Adipocyte (in vitro differentiated cells): ENCODE measurements at regions not wholly inside any gene's neighbourhood (a gene's known extent, or its start where the extent isn't known, plus 50 kb on each side); places are given as distances from the start of the nearest gene placed in this dataset.
"Not testable (repeated sequence)": the region's sequence is repeated elsewhere in the genome, so short reads cannot be mapped to it uniquely, and the experiment has no call there.

Source experiments
- DNase-seq: peaks from one replicate; pipeline ENCODE4 v3.0.0-alpha.2; 2015; ENCODE audit warnings: low read depth
- H3K27me3 ChIP-seq: replicated peaks from 2 replicates; pipeline ENCODE4 v1.7.0; 2013; ENCODE audit warnings: mild to moderate bottlenecking, low read length, moderate library complexity; ENCODE audit not compliant: control insufficient read depth, insufficient read depth
- H3K36me3 ChIP-seq: 2 replicates; pipeline ENCODE4 v1.7.0; 2013; ENCODE audit warnings: low read length, mild to moderate bottlenecking, moderate library complexity; ENCODE audit not compliant: control insufficient read depth, insufficient read depth, severe bottlenecking
- H3K4me1 ChIP-seq: 2 replicates; pipeline ENCODE4 v1.7.0; 2013; ENCODE audit warnings: mild to moderate bottlenecking, low read length, moderate library complexity; ENCODE audit not compliant: control insufficient read depth, insufficient read depth
- H3K4me3 ChIP-seq: 2 replicates; pipeline ENCODE4 v1.7.0; 2013; ENCODE audit warnings: mild to moderate bottlenecking, low read length, moderate library complexity
- H3K9ac ChIP-seq: 2 replicates; pipeline ENCODE4 v1.7.0; 2013; ENCODE audit warnings: mild to moderate bottlenecking, low read length, moderate library complexity
- H3K9me3 ChIP-seq: 2 replicates; pipeline ENCODE4 v1.7.0; 2013; ENCODE audit warnings: mild to moderate bottlenecking, low read length, moderate library complexity; ENCODE audit not compliant: control insufficient read depth

DNA sequence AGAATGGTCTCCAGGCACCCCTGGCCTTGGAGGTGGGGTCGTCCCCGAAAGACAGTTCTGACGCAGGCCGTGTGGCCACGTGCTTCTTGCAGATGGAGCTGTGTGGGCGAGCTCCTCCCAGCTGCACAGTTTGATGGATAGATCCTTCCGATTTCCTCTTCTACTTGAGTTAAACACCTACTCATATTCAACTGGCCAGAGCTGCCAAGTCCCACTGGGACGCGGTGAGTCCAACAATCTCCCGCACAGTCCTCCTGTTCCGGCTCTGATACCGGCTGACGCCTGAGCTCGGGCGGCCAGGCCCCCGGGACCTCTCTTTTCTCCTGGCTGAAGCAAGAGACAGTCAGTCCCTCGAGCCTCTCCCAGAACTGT lies 57.9 kb upstream of the DACT2 start:
- Histone ChIP-seq H3K27me3 (no peaks in the 10 kb centered on the region), H3K4me1 (peaks cover 11% of the 10 kb centered on the region), H3K36me3 (no peaks in the 10 kb centered on the region), H3K4me3 (peak overlapping the region; percentile 22), H3K9ac (peak overlapping the region; percentile 32), H3K9me3 (no peaks in the 10 kb centered on the region)
- DNase-seq: no peak

GRCh38 chr6:168377856-168378832 lies 58.6 kb upstream of the DACT2 start:
- H3K27me3 ChIP-seq: no peaks in the 10 kb centered on the region
- DNase-seq: no peak
- H3K4me3 ChIP-seq: peak overlapping the region; percentile 22
- H3K36me3 ChIP-seq: no peaks in the 10 kb centered on the region
- H3K9me3 ChIP-seq: no peaks in the 10 kb centered on the region
- peak overlapping the region; percentile 32 for H3K9ac ChIP-seq
- H3K4me1 ChIP-seq: peaks cover 11% of the 10 kb centered on the region

GRCh38 chr6:168379579-168379978 lies 60.0 kb upstream of the DACT2 start:
- DNase-seq, H3K27me3 ChIP-seq, H3K4me3 ChIP-seq, H3K9me3 ChIP-seq, H3K36me3 ChIP-seq, H3K9ac ChIP-seq: not testable (repeated sequence)
- H3K4me1 ChIP-seq: peaks cover 22% of the 10 kb centered on the region

GRCh38 chr6:168380166-168380955 lies 60.6 kb upstream of the SMOC2 start:
- H3K27me3 ChIP-seq, H3K4me3 ChIP-seq, H3K9me3 ChIP-seq, H3K36me3 ChIP-seq, H3K9ac ChIP-seq, DNase-seq: not testable (repeated sequence)
- H3K4me1 ChIP-seq: peaks cover 30% of the 10 kb centered on the region

GRCh38 chr6:168380956-168381605 lies 59.9 kb upstream of the SMOC2 start:
- no peak overlapping the region for H3K9ac ChIP-seq
- DNase-seq: no peak
- H3K4me3 ChIP-seq: no peak overlapping the region
- no peaks in the 10 kb centered on the region for H3K9me3 ChIP-seq
- peaks cover 37% of the 10 kb centered on the region for H3K4me1 ChIP-seq
- H3K27me3 ChIP-seq: no peaks in the 10 kb centered on the region
- no peaks in the 10 kb centered on the region for H3K36me3 ChIP-seq

GRCh38 chr6:168381726-168382458 lies 59.1 kb upstream of the SMOC2 start:
- H3K4me1 ChIP-seq: peaks cover 37% of the 10 kb centered on the region
- H3K4me3 ChIP-seq: no peak overlapping the region
- no peak overlapping the region for H3K9ac ChIP-seq
- no peaks in the 10 kb centered on the region for H3K9me3 ChIP-seq
- no peaks in the 10 kb centered on the region for H3K36me3 ChIP-seq
- no peak for DNase-seq
- no peaks in the 10 kb centered on the region for H3K27me3 ChIP-seq

DNA sequence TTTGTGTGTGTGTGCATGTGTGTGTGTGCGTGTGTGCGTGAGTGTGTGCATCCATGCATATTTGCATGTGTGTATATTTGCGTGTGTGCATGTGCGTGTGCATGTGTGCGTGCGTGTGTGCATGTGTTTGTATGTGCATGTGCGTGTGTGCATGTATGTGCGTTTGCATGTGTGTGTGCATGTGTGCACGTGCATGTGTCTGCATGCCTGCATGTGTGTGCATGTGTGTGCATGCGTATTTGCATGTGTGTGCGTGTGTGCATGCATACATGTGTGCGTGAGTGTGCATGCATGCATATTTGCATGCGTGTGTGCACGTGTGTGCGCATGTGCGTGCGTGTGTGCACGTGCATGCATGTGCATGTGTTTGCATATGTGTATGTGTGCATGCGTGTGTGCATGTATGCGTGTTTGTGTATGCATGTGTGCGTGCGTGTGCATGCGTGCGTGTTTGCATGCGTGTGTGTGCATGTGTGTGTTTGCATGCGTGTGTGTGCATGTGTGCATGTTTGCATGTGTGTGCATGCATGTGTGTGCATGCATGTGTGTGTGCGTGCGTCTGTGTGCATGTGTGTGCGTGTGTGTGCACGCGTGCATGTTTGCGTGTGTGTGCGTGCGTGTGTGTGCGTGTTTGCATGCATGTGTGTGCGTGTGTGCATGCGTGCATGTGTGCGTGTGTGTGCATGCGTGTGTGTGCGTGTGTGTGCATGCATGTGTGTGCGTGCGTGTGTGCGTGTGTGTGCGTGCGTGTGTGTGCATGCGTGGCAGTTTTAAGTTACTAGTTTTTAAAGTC lies 57.7 kb upstream of the SMOC2 start:
- Histone ChIP-seq H3K27me3 (no peaks in the 10 kb centered on the region), H3K36me3 (no peaks in the 10 kb centered on the region), H3K4me1 (peaks cover 27% of the 10 kb centered on the region), H3K4me3 (peak overlapping the region; percentile 74), H3K9ac (no peak overlapping the region), H3K9me3 (no peaks in the 10 kb centered on the region)
- DNase-seq: no peak

DNA sequence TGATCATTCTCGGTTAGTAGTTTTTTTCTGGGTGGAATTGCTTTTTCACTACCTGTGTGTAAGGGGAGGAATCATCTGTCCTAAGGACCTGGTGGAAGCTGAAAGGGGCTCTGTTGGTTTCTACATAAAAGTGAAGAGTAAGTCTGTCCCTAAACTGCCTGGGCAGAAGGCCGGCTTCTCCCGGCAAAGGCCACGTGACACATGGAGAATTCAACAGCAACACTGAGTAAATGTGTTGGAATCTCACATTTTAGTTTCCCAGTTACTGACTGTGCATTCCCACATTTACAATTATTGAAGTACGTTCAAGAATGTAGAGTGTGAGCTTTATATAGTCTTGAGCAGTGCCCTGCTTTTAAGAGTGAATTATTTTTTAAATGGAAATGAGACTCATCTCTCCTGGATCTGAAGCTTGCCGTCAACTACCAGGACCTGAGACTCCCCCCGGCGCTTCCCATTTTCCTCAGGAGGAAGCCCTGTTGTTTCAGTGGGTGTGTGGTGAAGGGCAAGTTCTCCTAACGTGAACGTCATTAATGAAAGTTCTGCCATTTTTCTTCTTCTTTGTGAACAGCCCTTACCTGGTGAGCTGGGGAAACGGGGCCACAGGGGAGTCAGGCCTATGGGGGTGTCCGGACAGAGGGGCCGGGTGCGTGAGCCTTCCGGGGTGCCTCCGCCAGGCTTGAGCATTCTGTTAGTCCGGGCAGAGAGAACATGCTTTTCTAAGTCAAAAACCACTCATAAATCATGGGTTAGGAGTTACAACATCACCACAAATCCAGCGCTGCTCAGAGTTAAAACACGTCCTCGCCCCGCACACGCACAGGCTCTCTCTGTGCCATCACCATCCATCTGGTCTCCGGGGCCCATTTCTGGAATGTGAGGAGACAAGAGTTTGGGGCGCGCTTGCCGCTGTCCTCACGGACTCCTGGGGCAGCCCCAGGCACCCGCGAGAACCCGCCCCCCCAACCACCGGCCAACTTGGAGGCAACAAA lies 56.6 kb upstream of the SMOC2 start:
- Histone ChIP-seq H3K9me3 (no peaks in the 10 kb centered on the region), H3K36me3 (no peaks in the 10 kb centered on the region), H3K4me3 (peak overlapping the region; percentile 74), H3K4me1 (peaks cover 27% of the 10 kb centered on the region), H3K9ac (peak overlapping the region; percentile 87), H3K27me3 (no peaks in the 10 kb centered on the region)
- no peak for DNase-seq

DNA sequence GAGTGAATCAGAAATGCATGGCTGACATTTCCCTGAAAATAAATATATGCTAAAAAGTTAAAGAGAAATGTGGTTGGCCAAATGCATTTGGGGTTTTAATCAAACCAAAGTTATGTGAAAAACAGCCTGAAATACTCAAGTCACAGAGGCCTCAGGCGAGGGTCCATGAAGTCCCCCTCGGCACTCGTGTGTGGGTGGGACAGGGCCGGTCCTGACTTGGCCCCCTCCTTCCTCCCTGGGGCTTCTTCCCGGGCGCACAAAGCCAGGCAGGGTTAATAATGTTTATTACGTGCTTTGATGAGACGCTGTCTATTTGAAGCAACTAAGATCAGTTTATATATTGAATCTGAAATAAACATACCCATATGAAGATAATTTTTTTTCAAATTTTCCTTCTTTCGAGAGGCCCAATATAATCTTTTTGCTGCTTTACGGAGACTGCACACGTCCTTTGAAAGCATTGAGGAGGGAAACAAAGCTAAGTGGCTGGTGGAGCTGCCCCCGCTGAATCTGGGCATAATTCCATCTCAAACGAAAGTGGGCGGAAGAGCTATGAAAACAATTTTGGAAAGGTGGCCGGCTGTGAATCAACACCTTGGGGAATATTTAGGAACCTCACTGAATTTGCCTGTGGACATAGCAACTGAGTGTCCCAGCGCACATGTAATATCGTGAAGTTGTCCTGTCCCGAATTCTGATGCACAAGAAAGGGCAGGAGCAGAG lies 55.8 kb upstream of the SMOC2 start:
- DNase-seq: no peak
- H3K4me3 ChIP-seq: peak overlapping the region; percentile 74
- peaks cover 27% of the 10 kb centered on the region for H3K4me1 ChIP-seq
- peak overlapping the region; percentile 87 for H3K9ac ChIP-seq
- no peaks in the 10 kb centered on the region for H3K27me3 ChIP-seq
- H3K9me3 ChIP-seq: no peaks in the 10 kb centered on the region
- H3K36me3 ChIP-seq: no peaks in the 10 kb centered on the region
